Tibial artery (tissue), 4 donors: ENCODE measurements at regions not wholly inside any gene's neighbourhood (a gene's known extent, or its start where the extent isn't known, plus 50 kb on each side); places are given as distances from the start of the nearest gene placed in this dataset.

Experiments
- DNase-seq, 2 donors: peaks; one replicate each; pipeline ENCODE4 v3.0.0-alpha.2; 2019
- H3K27ac ChIP-seq, 2 donors: fragments of 200-600 bp; sonication (generic) in 1 of 2; 1 replicate in 1 of 2; 2 replicates in 1 of 2; pipeline ENCODE4 v1.5.1; 2018 to 2019; ENCODE audit warnings: mild to moderate bottlenecking in 1 of 2
- H3K27me3 ChIP-seq, 2 donors: fragments of 200-600 bp; sonication (generic) in 1 of 2; one replicate each; pipeline versions ENCODE4 v1.5.1 to v1.6.0; 2016 to 2019
- H3K36me3 ChIP-seq, 3 donors: fragments of 200-600 bp; sonication (generic) in 2 of 3; one replicate each; pipeline ENCODE4 v1.5.1; 2016 to 2019; ENCODE audit warnings: mild to moderate bottlenecking in 2 of 3
- H3K4me1 ChIP-seq, 4 donors: fragments of 200-600 bp; sonication (generic) in 2 of 4; 1 replicate in 3 of 4; 2 replicates in 1 of 4; pipeline ENCODE4 v1.5.1; 2016 to 2019
- H3K4me3 ChIP-seq, 2 donors: fragments of 200-600 bp; sonication (generic) in 1 of 2; 1 replicate in 1 of 2; 2 replicates in 1 of 2; pipeline ENCODE4 v1.5.1; 2018 to 2019; ENCODE audit warnings: mild to moderate bottlenecking in 2 of 2
- H3K9me3 ChIP-seq, 3 donors: fragments of 200-600 bp; sonication (generic) in 1 of 3; one replicate each; pipeline ENCODE4 v1.5.1; 2016 to 2019
- intact Hi-C: fragments of 100-400 bp; cut with DNase I; formaldehyde crosslinking; loops from one replicate; pipeline ENCODE4 v1.15.0; 2023; ENCODE audit warnings: low total_unique reads
- TF ChIP-seq, protein P1 (sequence below), 2 experiments: fragments of 200-600 bp in 1 of 2; fragments of 450-650 bp in 1 of 2; IDR thresholded peaks; one replicate each; pipeline ENCODE4 v1.5.1; 2017 to 2019; ENCODE audit warnings: antibody characterized with exemption in 2 of 2, mild to moderate bottlenecking in 1 of 2, moderate library complexity in 1 of 2

GRCh38 chr6:138005846-138006245 is 101.4 kb downstream of the PERP start:
- intact Hi-C loops = no loop called here
- no peaks in the 10 kb centered on the region for H3K4me1 ChIP-seq
- H3K4me3 ChIP-seq = no peak overlapping the region
- DNase-seq = no peak
- TF ChIP-seq, protein P1, sequence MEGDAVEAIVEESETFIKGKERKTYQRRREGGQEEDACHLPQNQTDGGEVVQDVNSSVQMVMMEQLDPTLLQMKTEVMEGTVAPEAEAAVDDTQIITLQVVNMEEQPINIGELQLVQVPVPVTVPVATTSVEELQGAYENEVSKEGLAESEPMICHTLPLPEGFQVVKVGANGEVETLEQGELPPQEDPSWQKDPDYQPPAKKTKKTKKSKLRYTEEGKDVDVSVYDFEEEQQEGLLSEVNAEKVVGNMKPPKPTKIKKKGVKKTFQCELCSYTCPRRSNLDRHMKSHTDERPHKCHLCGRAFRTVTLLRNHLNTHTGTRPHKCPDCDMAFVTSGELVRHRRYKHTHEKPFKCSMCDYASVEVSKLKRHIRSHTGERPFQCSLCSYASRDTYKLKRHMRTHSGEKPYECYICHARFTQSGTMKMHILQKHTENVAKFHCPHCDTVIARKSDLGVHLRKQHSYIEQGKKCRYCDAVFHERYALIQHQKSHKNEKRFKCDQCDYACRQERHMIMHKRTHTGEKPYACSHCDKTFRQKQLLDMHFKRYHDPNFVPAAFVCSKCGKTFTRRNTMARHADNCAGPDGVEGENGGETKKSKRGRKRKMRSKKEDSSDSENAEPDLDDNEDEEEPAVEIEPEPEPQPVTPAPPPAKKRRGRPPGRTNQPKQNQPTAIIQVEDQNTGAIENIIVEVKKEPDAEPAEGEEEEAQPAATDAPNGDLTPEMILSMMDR (IDR thresholded peaks at IDR 0.05) = no peak
- no peak overlapping the region for H3K27ac ChIP-seq
- peaks cover 0 to 3% of the 10 kb centered on the region in 2 donors for H3K27me3 ChIP-seq
- no peaks in the 10 kb centered on the region for H3K9me3 ChIP-seq
- no peaks in the 10 kb centered on the region for H3K36me3 ChIP-seq

DNA sequence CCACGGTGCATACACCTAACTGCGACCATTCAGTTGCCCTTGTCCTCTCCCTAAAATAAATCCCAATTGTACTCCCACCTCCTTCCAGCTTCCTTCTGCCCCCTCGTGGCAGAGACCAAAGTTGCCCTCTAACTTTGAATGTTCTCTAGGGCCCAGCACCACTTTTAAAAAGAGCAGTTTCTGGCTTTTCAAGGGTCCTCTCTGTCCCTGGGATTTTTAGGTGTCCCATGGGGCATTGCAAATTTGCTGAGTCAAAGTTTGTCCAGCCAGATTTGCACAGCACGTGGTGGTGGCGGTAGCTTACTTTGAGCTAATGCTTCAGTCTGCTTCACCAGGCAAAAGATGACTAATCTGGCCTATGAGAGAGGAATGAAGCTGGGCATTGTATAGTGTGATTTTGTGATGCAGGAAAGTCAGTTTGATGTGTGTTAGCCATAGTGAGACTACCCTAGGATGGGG is 100.2 kb downstream of the PERP start:
- Histone ChIP-seq H3K9me3 (no peaks in the 10 kb centered on the region), H3K36me3 (no peaks in the 10 kb centered on the region), H3K4me1 (no peaks in the 10 kb centered on the region), H3K27me3 (peaks cover 0 to 3% of the 10 kb centered on the region in 2 donors), H3K4me3 (no peak overlapping the region), H3K27ac (no peak overlapping the region)
- DNase-seq = no peak
- TF ChIP-seq, protein P1 (IDR thresholded peaks at IDR 0.05) = peak; percentile 28 to 35
- intact Hi-C loops = no loop called here

GRCh38 chr6:138008791-138009190 is 98.4 kb downstream of the PERP start:
- intact Hi-C loops = no loop called here
- H3K27ac ChIP-seq = no peak overlapping the region
- DNase-seq = no peak
- H3K4me3 ChIP-seq = no peak overlapping the region
- no peaks in the 10 kb centered on the region for H3K36me3 ChIP-seq
- H3K27me3 ChIP-seq = peaks cover 0 to 3% of the 10 kb centered on the region in 2 donors
- TF ChIP-seq, protein P1 (IDR thresholded peaks at IDR 0.05) = no peak
- H3K9me3 ChIP-seq = no peaks in the 10 kb centered on the region
- H3K4me1 ChIP-seq = no peaks in the 10 kb centered on the region

- TF ChIP-seq, protein P1 (IDR thresholded peaks at IDR 0.05) = no peak
- H3K4me3 ChIP-seq = no peak overlapping the region
- no peaks in the 10 kb centered on the region for H3K36me3 ChIP-seq
- no peak for DNase-seq
- intact Hi-C loops = loop anchor here (10.0 kb wide), 1 partner anchor 73 kb away; no protein-coding TSS in a partner anchor
- no peak overlapping the region for H3K27ac ChIP-seq
- no peaks in the 10 kb centered on the region for H3K9me3 ChIP-seq
- H3K27me3 ChIP-seq = no peaks in the 10 kb centered on the region
- no peaks in the 10 kb centered on the region for H3K4me1 ChIP-seq
Measured at GRCh38 chr6:138011413-138011812, 95.8 kb downstream of the PERP start.

DNA sequence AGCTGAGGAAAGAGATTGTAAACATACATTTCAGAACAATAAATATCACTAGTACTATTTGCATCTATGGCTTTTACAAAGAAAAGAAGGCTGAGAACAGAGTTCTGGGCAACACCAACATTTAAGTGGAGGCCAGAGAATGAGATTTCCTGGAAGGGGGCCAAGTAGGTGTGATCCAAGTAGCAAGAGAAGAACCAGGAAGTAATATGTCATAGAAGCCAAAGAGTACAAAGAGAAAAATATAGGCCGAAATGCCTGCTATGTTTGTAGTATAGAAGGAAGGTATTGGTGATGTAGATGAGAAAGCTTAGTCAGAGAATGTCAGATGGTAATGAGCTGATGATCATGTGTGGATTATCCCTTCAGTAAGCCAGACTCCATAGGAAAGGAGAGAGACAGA is 94.5 kb downstream of the PERP start:
- Histone ChIP-seq H3K27ac (no peak overlapping the region), H3K27me3 (no peaks in the 10 kb centered on the region), H3K36me3 (no peaks in the 10 kb centered on the region), H3K9me3 (no peaks in the 10 kb centered on the region), H3K4me1 (no peaks in the 10 kb centered on the region), H3K4me3 (no peak overlapping the region)
- no peak for DNase-seq
- TF ChIP-seq, protein P1 (IDR thresholded peaks at IDR 0.05) = no peak
- intact Hi-C loops = loop anchor here (10.0 kb wide), 1 partner anchor 72 kb away; no protein-coding TSS in a partner anchor

- intact Hi-C loops = loop anchor here (10.0 kb wide), 1 partner anchor 71 kb away; no protein-coding TSS in a partner anchor
- TF ChIP-seq, protein P1 (IDR thresholded peaks at IDR 0.05) = no peak
- H3K4me1 ChIP-seq = no peaks in the 10 kb centered on the region
- H3K27ac ChIP-seq = no peak overlapping the region
- no peak for DNase-seq
- H3K27me3 ChIP-seq = no peaks in the 10 kb centered on the region
- no peaks in the 10 kb centered on the region for H3K9me3 ChIP-seq
- H3K4me3 ChIP-seq = no peak overlapping the region
- H3K36me3 ChIP-seq = no peaks in the 10 kb centered on the region
Measured at GRCh38 chr6:138013959-138014358, 93.3 kb downstream of the PERP start.
